ENCODE measurements at regions not wholly inside any gene's neighbourhood (a gene's known extent, or its start where the extent isn't known, plus 50 kb on each side); places are given as distances from the start of the nearest gene placed in this dataset.

- 33% methylated on average over 1 of the region's 6 CpGs for WGBS (ENCODE audit: insufficient coverage, low lambda C conversion rate)
- Histone ChIP-seq H3K27me3 (ENCODE audit: control insufficient read depth, insufficient read depth, low read length) (no peaks in the 10 kb centered on the region), H3K4me3 (ENCODE audit: low read length) (no peak overlapping the region)
Observed at GRCh38 chr16:65222536-65222935, 100.7 kb upstream of the CDH11 start.

GRCh38 chr16:65222049-65222448 lies 100.2 kb upstream of the CDH11 start:
- no CpG with 5 or more reads among the region's 1 CpG for WGBS (ENCODE audit: insufficient coverage, low lambda C conversion rate)
- no peak overlapping the region for H3K4me3 ChIP-seq (ENCODE audit: low read length)
- no peaks in the 10 kb centered on the region for H3K27me3 ChIP-seq (ENCODE audit: control insufficient read depth, insufficient read depth, low read length)
- DNase-seq, result no peak
- H3K9me3 ChIP-seq (ENCODE audit: control insufficient read depth, low read depth, low read length), result no peaks in the 10 kb centered on the region
- H3K36me3 ChIP-seq (ENCODE audit: control insufficient read depth, insufficient read depth, low read length), result no peaks in the 10 kb centered on the region
- H3K4me1 ChIP-seq (ENCODE audit: control insufficient read depth, insufficient read depth, low read length), result no peaks in the 10 kb centered on the region
- H3K27ac ChIP-seq (ENCODE audit: low read length), result no peak overlapping the region

More at GRCh38 chr16:65222536-65222935, 100.7 kb upstream of the CDH11 start:
- DNase-seq, result no peak
- no peaks in the 10 kb centered on the region for H3K9me3 ChIP-seq (ENCODE audit: control insufficient read depth, low read depth, low read length)
- H3K4me1 ChIP-seq (ENCODE audit: control insufficient read depth, insufficient read depth, low read length), result no peaks in the 10 kb centered on the region
- no peak overlapping the region for H3K27ac ChIP-seq (ENCODE audit: low read length)
- no peaks in the 10 kb centered on the region for H3K36me3 ChIP-seq (ENCODE audit: control insufficient read depth, insufficient read depth, low read length)

GRCh38 chr16:65219786-65220185 lies 97.9 kb upstream of the CDH11 start:
- no peaks in the 10 kb centered on the region for H3K27me3 ChIP-seq (ENCODE audit: control insufficient read depth, insufficient read depth, low read length)
- no peak for DNase-seq
- no peaks in the 10 kb centered on the region for H3K9me3 ChIP-seq (ENCODE audit: control insufficient read depth, low read depth, low read length)
- no peaks in the 10 kb centered on the region for H3K4me1 ChIP-seq (ENCODE audit: control insufficient read depth, insufficient read depth, low read length)
- WGBS (ENCODE audit: insufficient coverage, low lambda C conversion rate), result no CpG with 5 or more reads among the region's 1 CpG
- H3K4me3 ChIP-seq (ENCODE audit: low read length), result no peak overlapping the region
- no peak overlapping the region for H3K27ac ChIP-seq (ENCODE audit: low read length)
- no peaks in the 10 kb centered on the region for H3K36me3 ChIP-seq (ENCODE audit: control insufficient read depth, insufficient read depth, low read length)

GRCh38 chr16:65218348-65218747 lies 96.5 kb upstream of the CDH11 start:
- H3K27ac ChIP-seq (ENCODE audit: low read length), result no peak overlapping the region
- H3K36me3 ChIP-seq (ENCODE audit: control insufficient read depth, insufficient read depth, low read length), result no peaks in the 10 kb centered on the region
- DNase-seq, result no peak
- H3K4me3 ChIP-seq (ENCODE audit: low read length), result no peak overlapping the region
- H3K4me1 ChIP-seq (ENCODE audit: control insufficient read depth, insufficient read depth, low read length), result no peaks in the 10 kb centered on the region
- H3K9me3 ChIP-seq (ENCODE audit: control insufficient read depth, low read depth, low read length), result no peaks in the 10 kb centered on the region
- H3K27me3 ChIP-seq (ENCODE audit: control insufficient read depth, insufficient read depth, low read length), result no peaks in the 10 kb centered on the region
- WGBS (ENCODE audit: insufficient coverage, low lambda C conversion rate), result no CpG with 5 or more reads among the region's 3 CpGs

GRCh38 chr16:65213866-65214595 lies 92.2 kb upstream of the CDH11 start:
- Histone ChIP-seq H3K36me3 (ENCODE audit: control insufficient read depth, insufficient read depth, low read length) (no peaks in the 10 kb centered on the region), H3K27me3 (ENCODE audit: control insufficient read depth, insufficient read depth, low read length) (no peaks in the 10 kb centered on the region), H3K4me3 (ENCODE audit: low read length) (no peak overlapping the region), H3K27ac (ENCODE audit: low read length) (no peak overlapping the region), H3K9me3 (ENCODE audit: control insufficient read depth, low read depth, low read length) (no peaks in the 10 kb centered on the region), H3K4me1 (ENCODE audit: control insufficient read depth, insufficient read depth, low read length) (no peaks in the 10 kb centered on the region)
- no peak for DNase-seq
- 100% methylated on average over 1 of the region's 4 CpGs for WGBS (ENCODE audit: insufficient coverage, low lambda C conversion rate)

GRCh38 chr16:65212791-65213190 lies 90.9 kb upstream of the CDH11 start:
- Histone ChIP-seq H3K27ac (ENCODE audit: low read length) (no peak overlapping the region), H3K27me3 (ENCODE audit: control insufficient read depth, insufficient read depth, low read length) (no peaks in the 10 kb centered on the region), H3K36me3 (ENCODE audit: control insufficient read depth, insufficient read depth, low read length) (no peaks in the 10 kb centered on the region), H3K9me3 (ENCODE audit: control insufficient read depth, low read depth, low read length) (no peaks in the 10 kb centered on the region), H3K4me1 (ENCODE audit: control insufficient read depth, insufficient read depth, low read length) (no peaks in the 10 kb centered on the region), H3K4me3 (ENCODE audit: low read length) (no peak overlapping the region)
- no peak for DNase-seq
- 100% methylated on average over 3 of the region's 5 CpGs for WGBS (ENCODE audit: insufficient coverage, low lambda C conversion rate)

- Histone ChIP-seq H3K36me3 (ENCODE audit: control insufficient read depth, insufficient read depth, low read length) (no peaks in the 10 kb centered on the region), H3K9me3 (ENCODE audit: control insufficient read depth, low read depth, low read length) (no peaks in the 10 kb centered on the region), H3K27me3 (ENCODE audit: control insufficient read depth, insufficient read depth, low read length) (no peaks in the 10 kb centered on the region), H3K4me1 (ENCODE audit: control insufficient read depth, insufficient read depth, low read length) (no peaks in the 10 kb centered on the region), H3K27ac (ENCODE audit: low read length) (no peak overlapping the region), H3K4me3 (ENCODE audit: low read length) (no peak overlapping the region)
- no peak for DNase-seq
- no CpG with 5 or more reads among the region's 6 CpGs for WGBS (ENCODE audit: insufficient coverage, low lambda C conversion rate)
Observed at GRCh38 chr16:65212240-65212639, 90.4 kb upstream of the CDH11 start.

- no peak overlapping the region for H3K4me3 ChIP-seq (ENCODE audit: low read length)
Observed at GRCh38 chr16:65202461-65202860, 80.6 kb upstream of the CDH11 start.

GRCh38 chr16:65201511-65201910 lies 79.6 kb upstream of the CDH11 start:
- H3K4me3 ChIP-seq (ENCODE audit: low read length), result no peak overlapping the region
- H3K27me3 ChIP-seq (ENCODE audit: control insufficient read depth, insufficient read depth, low read length), result no peaks in the 10 kb centered on the region
- H3K36me3 ChIP-seq (ENCODE audit: control insufficient read depth, insufficient read depth, low read length), result no peaks in the 10 kb centered on the region
- no peaks in the 10 kb centered on the region for H3K9me3 ChIP-seq (ENCODE audit: control insufficient read depth, low read depth, low read length)
- DNase-seq, result no peak
- H3K4me1 ChIP-seq (ENCODE audit: control insufficient read depth, insufficient read depth, low read length), result no peaks in the 10 kb centered on the region
- no peak overlapping the region for H3K27ac ChIP-seq (ENCODE audit: low read length)
- WGBS (ENCODE audit: insufficient coverage, low lambda C conversion rate), result no CpG with 5 or more reads among the region's 8 CpGs

More at GRCh38 chr16:65202461-65202860, 80.6 kb upstream of the CDH11 start:
- H3K4me1 ChIP-seq (ENCODE audit: control insufficient read depth, insufficient read depth, low read length), result no peaks in the 10 kb centered on the region
- no peak overlapping the region for H3K27ac ChIP-seq (ENCODE audit: low read length)
- 83% methylated on average over 1 of the region's 1 CpG for WGBS (ENCODE audit: insufficient coverage, low lambda C conversion rate)
- no peaks in the 10 kb centered on the region for H3K36me3 ChIP-seq (ENCODE audit: control insufficient read depth, insufficient read depth, low read length)
- no peak for DNase-seq
- no peaks in the 10 kb centered on the region for H3K27me3 ChIP-seq (ENCODE audit: control insufficient read depth, insufficient read depth, low read length)
- H3K9me3 ChIP-seq (ENCODE audit: control insufficient read depth, low read depth, low read length), result no peaks in the 10 kb centered on the region

- H3K27me3 ChIP-seq (ENCODE audit: control insufficient read depth, insufficient read depth, low read length), result no peaks in the 10 kb centered on the region
- no peaks in the 10 kb centered on the region for H3K36me3 ChIP-seq (ENCODE audit: control insufficient read depth, insufficient read depth, low read length)
- no peak overlapping the region for H3K27ac ChIP-seq (ENCODE audit: low read length)
- no peaks in the 10 kb centered on the region for H3K4me1 ChIP-seq (ENCODE audit: control insufficient read depth, insufficient read depth, low read length)
- DNase-seq, result no peak
- WGBS (ENCODE audit: insufficient coverage, low lambda C conversion rate), result 90% methylated on average over 2 of the region's 5 CpGs
- H3K4me3 ChIP-seq (ENCODE audit: low read length), result no peak overlapping the region
- no peaks in the 10 kb centered on the region for H3K9me3 ChIP-seq (ENCODE audit: control insufficient read depth, low read depth, low read length)
Observed at GRCh38 chr16:65200857-65201256, 79.0 kb upstream of the CDH11 start.

- H3K4me3 ChIP-seq (ENCODE audit: low read length), result no peak overlapping the region
- no peaks in the 10 kb centered on the region for H3K9me3 ChIP-seq (ENCODE audit: control insufficient read depth, low read depth, low read length)
- 100% methylated on average over 2 of the region's 5 CpGs for WGBS (ENCODE audit: insufficient coverage, low lambda C conversion rate)
- H3K27ac ChIP-seq (ENCODE audit: low read length), result no peak overlapping the region
- no peaks in the 10 kb centered on the region for H3K4me1 ChIP-seq (ENCODE audit: control insufficient read depth, insufficient read depth, low read length)
- no peak for DNase-seq
- H3K27me3 ChIP-seq (ENCODE audit: control insufficient read depth, insufficient read depth, low read length), result no peaks in the 10 kb centered on the region
- H3K36me3 ChIP-seq (ENCODE audit: control insufficient read depth, insufficient read depth, low read length), result no peaks in the 10 kb centered on the region
Observed at GRCh38 chr16:65200156-65200773, 78.4 kb upstream of the CDH11 start.

All from large intestine (tissue), 3 donors.